GM19240 (cell line): ENCODE measurements at regions not wholly inside any gene's neighbourhood (a gene's known extent, or its start where the extent isn't known, plus 50 kb on each side); places are given as distances from the start of the nearest gene placed in this dataset.

Experiments
- DNase-seq: peaks from one replicate; pipeline ENCODE4 v3.0.0; 2011; ENCODE audit warnings: low spot score; ENCODE audit not compliant: insufficient read length

DNA sequence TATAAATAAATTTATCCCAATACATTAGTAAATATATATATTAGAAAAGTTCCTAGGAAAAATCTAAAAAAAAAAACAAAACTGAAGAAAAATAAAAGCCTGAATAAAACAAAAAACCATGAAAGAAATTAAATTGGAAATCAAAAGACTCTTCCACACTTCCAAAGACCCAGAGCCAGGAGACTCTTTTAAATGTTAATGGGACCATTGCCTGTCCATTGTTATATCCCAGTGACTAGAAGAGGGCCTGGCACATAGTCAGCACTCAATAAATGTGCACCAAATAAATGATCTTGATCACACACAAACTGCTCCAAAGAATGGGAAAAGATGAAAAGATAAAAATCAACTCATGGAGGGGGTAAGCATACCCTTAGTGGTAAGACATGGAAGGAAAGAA is 51.3 kb upstream of the CLDN18 start:
- DNase-seq, result no peak
